GM18508 (cell line): ENCODE measurements at regions not wholly inside any gene's neighbourhood (a gene's known extent, or its start where the extent isn't known, plus 50 kb on each side); places are given as distances from the start of the nearest gene placed in this dataset.
"Not testable (repeated sequence)": the region's sequence is repeated elsewhere in the genome, so short reads cannot be mapped to it uniquely, and the experiment has no call there.

Source experiments
- ATAC-seq: cut with Tn5 transposase; IDR thresholded peaks from one replicate; pipeline ENCODE4 v1.9.1; 2021; ENCODE audit warnings: moderate number of reproducible peaks; ENCODE audit not compliant: insufficient read depth, unreplicated experiment

GRCh38 chr5:50583621-50584020 lies 82.8 kb upstream of the PARP8 start:
- no peak for ATAC-seq

GRCh38 chr5:50588471-50588870 lies 78.0 kb upstream of the PARP8 start:
- ATAC-seq: not testable (repeated sequence)

- not testable (repeated sequence) for ATAC-seq
These were observed 75.8 kb upstream of the PARP8 start for GRCh38 chr5:50590444-50591189.

- not testable (repeated sequence) for ATAC-seq
These were observed 75.1 kb upstream of the PARP8 start for GRCh38 chr5:50591338-50591737.

GRCh38 chr5:50593681-50594080 lies 72.8 kb upstream of the PARP8 start:
- ATAC-seq: no peak

- no peak for ATAC-seq
These were observed 71.2 kb upstream of the PARP8 start for GRCh38 chr5:50595199-50595598.

GRCh38 chr5:50601576-50601975 lies 64.9 kb upstream of the PARP8 start:
- ATAC-seq: not testable (repeated sequence)

- ATAC-seq: no peak
These were observed 60.3 kb upstream of the PARP8 start for GRCh38 chr5:50606179-50606578.

GRCh38 chr5:50607456-50607855 lies 59.0 kb upstream of the PARP8 start:
- not testable (repeated sequence) for ATAC-seq

- not testable (repeated sequence) for ATAC-seq
These were observed 58.3 kb upstream of the PARP8 start for GRCh38 chr5:50607953-50608705.

GRCh38 chr5:50613057-50613456 lies 53.4 kb upstream of the PARP8 start:
- ATAC-seq: not testable (repeated sequence)
